ENCODE measurements at regions not wholly inside any gene's neighbourhood (a gene's known extent, or its start where the extent isn't known, plus 50 kb on each side); places are given as distances from the start of the nearest gene placed in this dataset.
"Not testable (repeated sequence)": the region's sequence is repeated elsewhere in the genome, so short reads cannot be mapped to it uniquely, and the experiment has no call there.

DNA sequence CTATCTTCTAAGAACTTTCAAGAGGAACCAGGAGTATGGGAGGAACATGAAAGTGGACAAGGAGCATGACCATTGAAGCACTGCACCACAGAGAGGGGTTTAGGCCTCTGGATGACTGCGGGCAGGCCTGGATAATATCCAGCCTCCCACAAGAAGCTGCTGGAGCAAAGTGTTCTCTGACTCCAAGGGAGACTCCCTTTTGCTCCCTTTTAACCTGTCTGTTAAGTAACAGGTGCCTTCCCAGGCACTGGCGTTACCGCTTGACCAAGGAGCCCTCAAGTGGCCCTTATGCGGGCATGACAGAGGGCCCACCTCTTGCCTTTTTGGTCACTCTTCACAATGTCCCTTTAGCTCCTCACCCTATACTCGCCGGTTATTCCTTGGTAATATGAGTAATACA is 666.2 kb downstream of the SLITRK6 start:
- Histone ChIP-seq H3K27me3 (no peaks in the 10 kb centered on the region), H3K4me3 (no peak overlapping the region), H3K9me3 (no peaks in the 10 kb centered on the region), H3K36me3 (no peaks in the 10 kb centered on the region)
- no peak for DNase-seq

DNA sequence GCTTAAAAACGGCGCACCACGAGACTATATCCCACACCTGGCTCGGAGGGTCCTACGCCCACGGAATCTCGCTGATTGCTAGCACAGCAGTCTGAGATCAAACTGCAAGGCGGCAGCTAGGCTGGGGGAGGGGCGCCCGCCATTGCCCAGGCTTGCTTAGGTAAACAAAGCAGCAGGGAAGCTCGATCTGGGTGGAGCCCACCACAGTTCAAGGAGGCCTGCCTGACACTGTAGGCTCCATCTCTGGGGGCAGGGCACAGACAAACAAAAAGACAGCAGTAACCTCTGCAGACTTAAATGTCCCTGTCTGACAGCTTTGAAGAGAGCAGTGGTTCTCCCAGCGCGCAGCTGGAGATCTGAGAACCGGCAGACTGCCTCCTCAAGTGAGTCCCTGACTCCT is 675.7 kb downstream of the SLITRK6 start:
- H3K36me3 ChIP-seq, H3K4me3 ChIP-seq, H3K27me3 ChIP-seq, H3K9me3 ChIP-seq, DNase-seq: not testable (repeated sequence)

DNA sequence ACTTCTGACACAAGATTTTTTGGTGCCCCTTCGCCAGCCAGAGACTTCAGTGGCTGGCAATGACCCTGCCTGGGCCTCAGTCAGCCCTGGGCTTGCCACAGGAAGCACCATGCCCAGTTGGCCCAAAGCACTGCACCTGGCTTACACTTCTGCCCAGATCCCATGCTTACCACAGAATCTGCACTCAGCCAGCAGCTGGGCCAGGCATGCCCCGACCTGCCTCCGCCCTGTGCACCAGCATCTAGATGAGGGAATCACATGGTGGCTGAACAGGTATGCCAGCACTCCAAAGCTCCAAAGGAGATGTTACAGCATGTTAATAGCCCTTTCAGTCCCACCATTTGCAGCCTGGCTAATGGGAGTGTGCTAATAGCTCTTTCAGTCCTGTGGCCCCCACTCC is 690.9 kb downstream of the SLITRK6 start:
- Histone ChIP-seq H3K27me3 (no peaks in the 10 kb centered on the region), H3K9me3 (no peaks in the 10 kb centered on the region), H3K4me3 (no peak overlapping the region), H3K36me3 (no peaks in the 10 kb centered on the region)
- DNase-seq: no peak

DNA sequence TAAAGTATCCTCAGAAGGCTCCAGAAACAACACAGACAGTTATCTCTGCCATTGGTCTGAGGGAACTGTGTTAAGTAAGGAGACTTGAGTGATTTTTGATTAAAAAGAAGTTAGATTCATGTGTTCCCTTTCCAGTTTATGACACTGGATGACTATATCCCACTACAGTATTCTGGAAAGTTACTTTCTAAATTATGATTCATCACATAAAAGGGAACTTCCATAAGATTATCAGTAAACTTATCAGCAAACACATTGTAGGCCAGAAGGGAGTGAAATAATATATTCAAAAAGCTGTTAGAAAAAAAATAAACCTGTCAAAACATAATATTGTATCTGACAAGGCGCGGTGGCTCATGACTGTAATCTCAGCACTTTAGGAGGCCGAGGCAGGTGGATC is 700.0 kb downstream of the SLITRK6 start:
- DNase-seq: no peak
- Histone ChIP-seq H3K4me3 (no peak overlapping the region), H3K27me3 (no peaks in the 10 kb centered on the region)

DNA sequence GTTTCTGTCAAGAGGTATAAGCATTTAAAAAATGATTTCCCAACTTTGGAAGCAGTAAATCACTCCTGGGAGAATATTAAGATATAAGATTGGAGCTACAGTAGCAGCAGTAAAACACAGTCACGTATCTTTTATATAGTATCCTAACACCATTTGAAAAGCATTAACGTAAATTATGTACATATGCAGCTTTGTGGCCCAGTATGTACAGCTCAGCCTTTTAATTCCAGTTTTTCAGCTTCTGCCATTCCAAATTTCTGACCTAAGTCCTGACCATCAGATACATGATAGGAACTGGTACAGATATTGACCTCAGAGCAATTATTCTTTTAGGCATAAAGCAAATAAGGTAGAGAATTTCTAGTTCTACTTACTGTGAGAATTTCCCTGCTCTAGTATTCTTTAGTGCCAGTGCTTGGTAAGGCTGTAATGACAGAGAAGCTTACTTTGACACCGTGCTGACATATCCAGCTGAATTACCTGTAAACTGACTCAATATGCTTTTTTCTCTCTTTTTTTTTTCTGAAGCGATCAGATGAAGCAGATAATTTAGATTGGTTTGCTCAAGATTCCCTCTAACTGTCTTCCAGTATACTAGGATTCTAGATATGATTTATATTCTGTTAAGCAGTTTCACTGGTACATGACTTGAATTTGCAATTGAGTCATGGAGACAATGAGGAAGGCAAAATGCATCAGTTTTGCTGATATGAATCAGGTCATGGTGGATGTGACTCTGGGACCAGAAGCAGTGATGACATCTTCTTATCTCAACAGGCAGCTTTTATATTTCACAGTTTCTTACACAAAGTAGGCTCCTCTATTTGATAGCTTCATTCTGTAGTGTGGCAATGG is 703.6 kb downstream of the SLITRK6 start:
- Histone ChIP-seq H3K4me3 (no peak overlapping the region), H3K36me3 (no peaks in the 10 kb centered on the region), H3K9me3 (no peaks in the 10 kb centered on the region; the same call in 1 of the 2 replicates), H3K27me3 (no peaks in the 10 kb centered on the region)
- no peak for DNase-seq

More for the DNA sequence above, 700.0 kb downstream of the SLITRK6 start:
- Histone ChIP-seq H3K9me3 (no peaks in the 10 kb centered on the region; the same call in 1 of the 2 replicates), H3K36me3 (no peaks in the 10 kb centered on the region)

DNA sequence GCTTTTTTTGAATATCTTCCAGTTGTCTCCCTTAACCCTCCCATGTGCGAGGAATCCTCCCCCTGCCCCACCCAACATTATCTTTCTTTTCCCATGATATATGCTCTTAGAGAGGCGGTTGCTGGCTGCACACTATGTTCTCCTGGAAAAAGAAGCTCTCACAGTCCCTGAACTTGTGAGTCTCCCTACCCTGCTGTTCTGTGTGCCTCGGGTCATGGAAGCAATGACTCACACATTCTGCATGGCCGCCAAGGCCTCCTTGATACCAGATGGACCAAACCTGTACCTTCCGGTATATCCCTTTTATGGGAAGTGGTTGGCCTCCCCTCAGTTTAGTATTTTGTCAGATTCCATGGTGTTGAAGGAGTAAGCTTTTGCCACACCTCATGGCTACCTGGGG is 705.4 kb downstream of the SLITRK6 start:
- Histone ChIP-seq H3K4me3 (no peak overlapping the region), H3K9me3 (no peaks in the 10 kb centered on the region; the same call in 1 of the 2 replicates), H3K27me3 (no peaks in the 10 kb centered on the region), H3K36me3 (no peaks in the 10 kb centered on the region)
- DNase-seq: peak; percentile 22

DNA sequence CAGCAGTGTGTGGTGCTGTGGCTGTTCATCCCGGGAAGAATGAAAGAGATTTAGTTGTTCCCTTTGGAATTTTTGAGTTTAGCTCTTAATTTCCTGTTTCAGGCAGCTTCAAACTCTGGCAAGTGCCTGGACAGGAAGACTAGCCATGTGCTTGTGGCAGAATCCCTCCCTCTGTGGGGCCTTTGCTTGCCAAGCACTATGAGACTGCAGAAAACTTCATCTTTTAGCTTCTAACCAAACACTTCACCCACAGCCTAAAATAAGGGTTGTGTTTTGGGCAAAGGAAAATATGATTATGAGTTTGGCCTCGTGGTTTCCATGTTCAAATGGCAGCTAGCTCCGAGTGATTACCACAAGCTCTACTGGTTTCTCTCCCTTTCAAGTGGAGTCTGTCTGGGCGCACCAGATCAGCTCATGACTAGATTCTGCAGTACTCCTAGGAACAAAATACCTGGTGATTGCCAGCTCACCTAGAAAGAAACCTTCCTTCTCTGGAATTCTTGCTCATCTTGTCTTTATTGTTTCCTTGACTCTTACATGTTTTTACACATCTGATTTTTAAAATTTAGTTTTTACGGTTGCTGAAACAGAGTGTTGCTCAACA is 707.5 kb downstream of the SLITRK6 start:
- no peaks in the 10 kb centered on the region for H3K36me3 ChIP-seq

DNA sequence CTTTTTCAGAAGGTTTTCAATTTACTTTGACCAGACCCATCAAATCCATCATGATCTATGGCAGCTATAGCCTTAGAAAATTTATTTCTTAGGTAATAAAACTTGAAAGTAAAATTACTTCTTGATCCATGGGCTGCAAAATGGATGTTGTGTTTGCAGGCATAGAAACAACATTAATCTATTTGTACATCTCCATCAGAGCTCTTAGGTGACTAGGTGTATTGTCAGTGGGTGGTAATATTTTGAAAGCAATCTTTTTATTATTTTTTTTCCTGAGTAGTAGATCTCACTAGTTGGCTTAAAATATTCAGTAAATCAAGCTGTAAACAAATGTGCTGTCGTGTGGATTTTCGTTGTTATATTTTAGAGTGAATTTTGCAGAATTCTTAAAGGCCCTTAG is 710.0 kb downstream of the SLITRK6 start:
- DNase-seq: no peak
- no peaks in the 10 kb centered on the region for H3K36me3 ChIP-seq
- no peaks in the 10 kb centered on the region for H3K27me3 ChIP-seq
- H3K9me3 ChIP-seq: no peaks in the 10 kb centered on the region
- H3K4me3 ChIP-seq: no peak overlapping the region

More for the DNA sequence above, 707.5 kb downstream of the SLITRK6 start:
- Histone ChIP-seq H3K27me3 (no peaks in the 10 kb centered on the region), H3K9me3 (no peaks in the 10 kb centered on the region), H3K4me3 (no peak overlapping the region)
- DNase-seq: no peak

DNA sequence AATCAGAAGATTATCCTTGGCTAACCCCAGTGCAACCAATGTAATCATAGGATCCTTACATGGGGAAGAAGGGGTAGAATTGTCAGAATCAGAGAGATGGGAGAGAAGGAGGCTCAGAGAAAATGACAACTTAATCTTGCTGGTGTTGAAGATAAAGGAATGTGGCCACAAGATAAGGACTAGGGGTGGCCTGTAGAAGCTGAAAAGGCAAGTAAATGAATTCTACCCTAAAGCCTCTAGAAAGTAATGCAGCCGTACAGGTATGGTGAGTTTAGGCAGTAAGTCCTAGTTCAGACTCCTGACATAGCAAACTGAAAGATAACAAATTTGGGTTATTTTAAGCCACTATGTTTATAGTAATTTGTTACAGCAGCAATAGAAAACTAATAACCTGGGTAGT is 718.5 kb downstream of the SLITRK6 start:
- Histone ChIP-seq H3K36me3 (no peaks in the 10 kb centered on the region), H3K27me3 (no peaks in the 10 kb centered on the region), H3K4me3 (no peak overlapping the region), H3K9me3 (no peaks in the 10 kb centered on the region)
- DNase-seq: no peak

DNA sequence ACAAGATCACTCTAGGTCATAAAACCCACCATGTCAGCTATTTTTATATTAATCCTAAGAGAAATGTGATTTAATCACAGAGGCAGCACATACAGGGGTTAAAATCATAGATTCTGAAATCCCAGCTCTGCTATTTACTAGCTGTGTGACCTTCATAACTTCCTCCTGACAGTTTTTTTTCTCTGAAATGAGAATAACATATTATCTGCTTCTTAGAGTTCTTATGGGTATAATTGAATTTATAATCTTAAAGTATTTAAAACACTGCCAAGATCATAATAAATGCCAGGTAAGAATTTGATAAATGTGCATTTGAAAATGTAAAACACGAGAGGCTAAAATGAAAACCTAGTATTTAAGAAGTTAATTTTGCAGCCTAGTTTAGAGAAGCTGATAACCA is 722.9 kb downstream of the SLITRK6 start:
- H3K4me3 ChIP-seq: no peak overlapping the region
- no peak for DNase-seq
- no peaks in the 10 kb centered on the region for H3K36me3 ChIP-seq
- no peaks in the 10 kb centered on the region for H3K27me3 ChIP-seq
- no peaks in the 10 kb centered on the region for H3K9me3 ChIP-seq

DNA sequence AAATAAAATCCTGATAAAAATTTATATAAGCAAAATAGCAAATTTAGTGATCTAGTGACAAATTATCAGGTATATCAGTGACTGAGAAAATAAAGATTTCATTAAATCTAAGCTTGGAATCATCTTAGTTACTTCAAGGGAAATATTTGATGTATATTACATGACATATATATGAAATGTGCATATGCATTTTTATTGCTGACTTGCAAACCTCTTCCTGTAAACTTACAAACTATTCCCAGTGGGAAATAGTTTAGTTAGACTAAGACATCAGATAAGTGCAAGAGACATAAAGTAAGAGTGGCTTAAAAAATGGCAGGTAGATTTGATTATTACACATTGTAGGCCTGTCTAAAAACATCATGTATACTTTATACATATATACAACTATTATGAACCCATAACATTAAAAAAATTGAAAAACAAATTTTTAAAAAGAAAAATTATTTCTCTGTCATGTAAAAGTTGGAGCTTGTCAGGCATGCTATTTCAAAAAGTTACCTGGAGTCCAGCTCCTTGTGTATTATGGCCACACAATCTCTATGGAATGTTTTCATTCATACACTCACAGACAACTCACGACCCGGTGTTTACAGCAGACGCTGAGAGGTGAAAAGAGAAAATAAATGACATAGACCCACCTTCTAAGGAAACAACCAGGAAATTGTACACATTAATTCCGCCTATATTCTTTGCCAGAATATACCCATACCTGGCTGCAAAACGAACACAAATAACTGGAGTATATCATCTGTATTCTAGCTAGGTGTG is 724.5 kb downstream of the SLITRK6 start:
- Histone ChIP-seq H3K9me3 (no peaks in the 10 kb centered on the region), H3K27me3 (no peaks in the 10 kb centered on the region), H3K4me3 (no peak overlapping the region), H3K36me3 (no peaks in the 10 kb centered on the region)
- no peak for DNase-seq

DNA sequence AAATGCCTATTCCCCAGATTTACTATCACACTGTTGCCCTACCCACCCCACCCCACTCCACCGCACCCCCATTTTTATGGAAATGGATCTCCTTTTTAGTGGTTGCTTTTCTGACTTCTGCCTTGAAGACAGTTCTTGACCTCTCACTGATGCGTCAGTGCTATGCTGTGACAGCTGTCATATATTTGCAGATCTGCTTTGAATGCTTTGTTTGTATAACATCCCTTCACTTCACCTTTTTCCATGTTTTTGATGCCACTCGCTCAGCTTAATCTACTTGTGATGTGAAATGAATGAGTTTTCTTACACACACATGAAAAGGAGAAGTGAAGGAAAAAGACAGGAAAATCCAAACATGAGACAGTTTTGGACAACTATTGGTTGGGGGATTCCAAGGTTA is 731.0 kb downstream of the SLITRK6 start:
- Histone ChIP-seq H3K9me3 (no peaks in the 10 kb centered on the region), H3K27me3 (no peaks in the 10 kb centered on the region), H3K4me3 (no peak overlapping the region), H3K36me3 (no peaks in the 10 kb centered on the region)
- no peak for DNase-seq

DNA sequence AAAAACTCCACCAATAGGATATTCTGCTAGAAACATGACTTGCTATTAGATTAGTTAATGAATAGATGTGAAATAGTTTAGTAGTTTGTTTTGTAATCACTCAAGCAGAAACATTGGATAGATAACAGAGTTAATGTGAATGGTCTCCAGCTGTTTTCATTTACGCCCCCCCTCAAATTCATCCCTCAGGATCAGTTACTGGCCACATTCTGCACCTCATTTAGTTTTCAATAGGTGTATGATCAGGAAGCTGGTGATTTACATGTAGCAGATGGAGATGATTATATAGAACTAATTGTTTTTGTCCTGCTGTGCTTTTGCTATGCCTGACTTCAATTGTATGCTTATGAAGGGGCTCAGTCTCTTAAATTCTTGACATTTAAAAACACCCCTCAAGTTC is 759.0 kb downstream of the SLITRK6 start:
- no peak for DNase-seq
- H3K9me3 ChIP-seq: no peaks in the 10 kb centered on the region

DNA sequence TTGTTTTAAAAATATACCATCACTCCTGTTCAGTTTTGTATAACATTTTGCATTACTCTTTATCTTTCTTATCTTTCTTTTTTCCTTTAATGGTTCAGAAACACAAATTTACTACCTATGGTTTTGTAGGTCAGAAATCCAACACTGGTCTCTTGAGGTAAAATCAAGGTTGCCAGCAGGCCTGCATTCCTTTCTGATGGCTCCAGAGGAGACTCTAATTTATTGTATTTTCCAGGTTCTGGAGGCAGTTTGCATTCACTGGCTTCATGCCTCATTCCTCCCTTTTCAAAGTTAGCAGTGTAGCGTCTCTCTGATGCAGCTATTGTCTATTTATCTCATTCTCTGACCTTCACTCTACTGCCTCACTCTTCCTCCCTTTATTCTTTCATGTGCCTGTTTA is 767.4 kb downstream of the SLITRK6 start:
- DNase-seq: no peak
- no peak overlapping the region for H3K4me3 ChIP-seq
- H3K36me3 ChIP-seq: no peaks in the 10 kb centered on the region
- no peaks in the 10 kb centered on the region for H3K27me3 ChIP-seq
- H3K9me3 ChIP-seq: peaks cover 6% of the 10 kb centered on the region

More for the DNA sequence above, 759.0 kb downstream of the SLITRK6 start:
- Histone ChIP-seq H3K27me3 (no peaks in the 10 kb centered on the region), H3K4me3 (no peak overlapping the region), H3K36me3 (no peaks in the 10 kb centered on the region)

DNA sequence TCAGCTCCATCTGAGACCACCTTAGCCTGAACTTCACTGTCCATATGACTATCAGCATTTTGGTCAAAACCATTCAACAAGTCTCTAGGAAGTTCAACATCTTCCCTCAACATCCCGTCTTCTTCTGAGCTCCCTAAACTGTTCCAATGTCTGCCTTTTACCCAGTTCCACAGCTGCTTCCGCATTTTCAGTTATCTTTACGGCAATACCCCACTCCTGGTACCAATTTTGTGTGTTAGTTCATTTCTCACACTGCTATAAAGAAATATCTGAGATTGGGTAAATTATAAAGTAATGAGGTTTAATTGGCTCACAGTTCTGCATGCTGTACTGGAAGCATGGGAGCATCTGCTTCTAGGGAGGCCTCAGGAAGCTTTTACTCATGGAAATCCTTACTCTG is 771.2 kb downstream of the SLITRK6 start:
- H3K4me3 ChIP-seq: no peak overlapping the region
- DNase-seq: no peak
- peaks cover 8% of the 10 kb centered on the region for H3K9me3 ChIP-seq
- H3K36me3 ChIP-seq: no peaks in the 10 kb centered on the region
- no peaks in the 10 kb centered on the region for H3K27me3 ChIP-seq

DNA sequence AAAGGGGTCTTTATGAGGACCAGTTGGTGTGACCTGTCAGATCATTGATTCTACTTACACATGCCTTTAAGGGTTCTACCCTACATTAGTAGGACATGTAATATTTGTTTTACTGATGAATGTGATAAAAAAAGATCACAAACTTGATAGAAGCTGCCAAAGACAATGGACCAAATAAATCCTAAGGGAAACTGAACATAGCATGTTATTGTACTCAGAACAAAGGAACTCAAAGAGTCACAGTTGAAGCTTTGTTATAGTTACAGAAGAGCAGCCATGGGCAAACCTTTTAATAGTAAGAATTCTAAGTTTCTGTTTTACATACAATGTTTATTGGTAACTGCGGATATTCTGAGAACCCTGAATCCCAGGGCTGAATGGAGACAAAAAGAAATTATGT is 780.1 kb downstream of the SLITRK6 start:
- no peaks in the 10 kb centered on the region for H3K27me3 ChIP-seq
- no peak for DNase-seq

DNA sequence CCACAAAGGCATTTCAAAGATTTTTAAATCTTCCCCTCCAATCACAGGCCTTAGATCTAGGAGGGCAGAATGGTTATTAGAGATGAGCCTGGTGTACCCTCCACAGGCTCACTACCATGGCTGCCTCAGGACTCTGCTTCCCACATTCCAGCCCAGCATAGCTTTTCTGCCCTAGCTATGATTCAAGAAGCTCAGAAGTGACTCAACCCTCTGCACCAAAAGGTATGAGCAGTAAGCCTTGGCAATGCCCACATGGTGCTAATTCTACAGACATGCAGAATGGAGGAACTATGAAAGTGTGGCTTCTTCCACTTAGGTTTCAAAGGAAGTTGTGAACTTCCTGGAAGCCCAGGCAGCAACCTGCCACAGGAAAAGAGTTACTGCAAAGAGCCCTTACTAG is 786.2 kb downstream of the SLITRK6 start:
- no peak overlapping the region for H3K4me3 ChIP-seq
- no peaks in the 10 kb centered on the region for H3K36me3 ChIP-seq
- peaks cover 8% of the 10 kb centered on the region for H3K9me3 ChIP-seq
- DNase-seq: no peak
- no peaks in the 10 kb centered on the region for H3K27me3 ChIP-seq

More for the DNA sequence above, 780.1 kb downstream of the SLITRK6 start:
- no peak overlapping the region for H3K4me3 ChIP-seq
- no peaks in the 10 kb centered on the region for H3K36me3 ChIP-seq
- H3K9me3 ChIP-seq: no peaks in the 10 kb centered on the region; the same call in none of the 2 replicates
